ENCODE measurements at regions not wholly inside any gene's neighbourhood (a gene's known extent, or its start where the extent isn't known, plus 50 kb on each side); places are given as distances from the start of the nearest gene placed in this dataset.

DNA sequence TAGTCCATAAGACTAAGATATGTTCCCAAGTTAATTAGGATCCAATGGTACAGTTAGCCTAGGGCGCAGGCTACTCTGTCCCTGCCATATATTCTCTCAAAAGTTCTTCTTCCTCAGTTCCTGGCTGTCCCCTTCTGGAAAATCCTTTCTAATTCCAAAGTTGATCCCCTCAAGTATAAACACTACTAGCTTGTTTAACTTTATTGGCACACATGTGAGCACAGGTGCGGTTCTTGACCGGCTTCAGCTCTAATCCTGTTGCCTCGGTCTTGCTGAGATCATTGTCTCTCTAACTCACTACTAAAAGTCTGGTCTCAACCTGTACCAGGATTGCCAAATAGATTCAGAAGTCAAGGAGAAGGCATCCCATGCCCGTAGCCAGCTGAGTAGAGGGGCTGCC lies 89.0 kb downstream of the SEMA4F start:
- TF ChIP-seq POLR2A (IDR thresholded peaks at IDR 0.05; ENCODE audit: low read depth, low read length): no peak
- no peak for TF ChIP-seq POLR2AphosphoS5 (IDR thresholded peaks at IDR 0.05; ENCODE audit: low read depth, low read length)
